ENCODE measurements at regions not wholly inside any gene's neighbourhood (a gene's known extent, or its start where the extent isn't known, plus 50 kb on each side); places are given as distances from the start of the nearest gene placed in this dataset.

- TF ChIP-seq CTCF (IDR thresholded peaks at IDR 0.05) (no peak), POLR2A (IDR thresholded peaks at IDR 0.05) (no peak), POLR2AphosphoS5 (IDR thresholded peaks at IDR 0.05) (no peak)
These were observed 256.6 kb downstream of the UTP18 start for GRCh38 chr17:51516924-51517323.
